Neural cell (in vitro differentiated cells): ENCODE measurements at regions not wholly inside any gene's neighbourhood (a gene's known extent, or its start where the extent isn't known, plus 50 kb on each side); places are given as distances from the start of the nearest gene placed in this dataset.

Experiments
- EP300 ChIP-seq: fragments of 450-650 bp; conservative IDR thresholded peaks from 2 replicates; pipeline ENCODE4 v1.6.1; 2014; ENCODE audit warnings: antibody characterized with exemption, mild to moderate bottlenecking, moderate library complexity; ENCODE audit not compliant: poor library complexity, severe bottlenecking
- RAD21 ChIP-seq: fragments of 450-650 bp; conservative IDR thresholded peaks from 2 replicates; pipeline ENCODE4 v1.6.1; 2014; ENCODE audit warnings: antibody characterized with exemption, mild to moderate bottlenecking, moderate library complexity
- TAF1 ChIP-seq: IDR thresholded peaks from 2 replicates; pipeline ENCODE4 v1.6.1; 2012; ENCODE audit warnings: low read depth
- TF ChIP-seq, protein P1 (sequence below): fragments of 450-650 bp; IDR thresholded peaks from 2 replicates; pipeline ENCODE4 v1.5.1; 2014; ENCODE audit warnings: antibody characterized with exemption, mild to moderate bottlenecking, moderate library complexity; ENCODE audit not compliant: poor library complexity, severe bottlenecking
- TF ChIP-seq, protein P2 (sequence below): IDR thresholded peaks from 2 replicates; pipeline ENCODE4 v1.6.1; 2012; ENCODE audit warnings: borderline replicate concordance

DNA sequence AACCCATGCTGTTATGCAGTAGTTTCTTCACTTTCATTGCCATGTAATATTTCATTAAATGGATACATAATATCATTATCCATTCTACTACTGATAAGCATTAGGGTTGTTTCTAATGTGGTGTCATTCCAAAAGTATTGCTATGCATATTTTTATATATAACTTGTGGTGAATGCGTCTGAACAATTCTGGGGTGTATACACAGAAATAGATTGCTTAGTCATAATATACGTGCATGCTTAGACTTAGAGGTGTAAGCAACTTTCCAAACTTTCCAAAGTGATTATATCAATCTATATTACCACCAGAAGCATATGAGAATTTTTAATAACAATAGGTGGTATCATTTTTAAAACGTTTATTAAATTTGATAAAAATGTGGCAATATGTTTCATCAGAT lies 540.9 kb downstream of the DSC3 start:
- no peak for TF ChIP-seq RAD21
- TF ChIP-seq, protein P1, sequence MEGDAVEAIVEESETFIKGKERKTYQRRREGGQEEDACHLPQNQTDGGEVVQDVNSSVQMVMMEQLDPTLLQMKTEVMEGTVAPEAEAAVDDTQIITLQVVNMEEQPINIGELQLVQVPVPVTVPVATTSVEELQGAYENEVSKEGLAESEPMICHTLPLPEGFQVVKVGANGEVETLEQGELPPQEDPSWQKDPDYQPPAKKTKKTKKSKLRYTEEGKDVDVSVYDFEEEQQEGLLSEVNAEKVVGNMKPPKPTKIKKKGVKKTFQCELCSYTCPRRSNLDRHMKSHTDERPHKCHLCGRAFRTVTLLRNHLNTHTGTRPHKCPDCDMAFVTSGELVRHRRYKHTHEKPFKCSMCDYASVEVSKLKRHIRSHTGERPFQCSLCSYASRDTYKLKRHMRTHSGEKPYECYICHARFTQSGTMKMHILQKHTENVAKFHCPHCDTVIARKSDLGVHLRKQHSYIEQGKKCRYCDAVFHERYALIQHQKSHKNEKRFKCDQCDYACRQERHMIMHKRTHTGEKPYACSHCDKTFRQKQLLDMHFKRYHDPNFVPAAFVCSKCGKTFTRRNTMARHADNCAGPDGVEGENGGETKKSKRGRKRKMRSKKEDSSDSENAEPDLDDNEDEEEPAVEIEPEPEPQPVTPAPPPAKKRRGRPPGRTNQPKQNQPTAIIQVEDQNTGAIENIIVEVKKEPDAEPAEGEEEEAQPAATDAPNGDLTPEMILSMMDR: no peak
- no peak for TF ChIP-seq EP300
- no peak for TF ChIP-seq TAF1
- TF ChIP-seq, protein P2, sequence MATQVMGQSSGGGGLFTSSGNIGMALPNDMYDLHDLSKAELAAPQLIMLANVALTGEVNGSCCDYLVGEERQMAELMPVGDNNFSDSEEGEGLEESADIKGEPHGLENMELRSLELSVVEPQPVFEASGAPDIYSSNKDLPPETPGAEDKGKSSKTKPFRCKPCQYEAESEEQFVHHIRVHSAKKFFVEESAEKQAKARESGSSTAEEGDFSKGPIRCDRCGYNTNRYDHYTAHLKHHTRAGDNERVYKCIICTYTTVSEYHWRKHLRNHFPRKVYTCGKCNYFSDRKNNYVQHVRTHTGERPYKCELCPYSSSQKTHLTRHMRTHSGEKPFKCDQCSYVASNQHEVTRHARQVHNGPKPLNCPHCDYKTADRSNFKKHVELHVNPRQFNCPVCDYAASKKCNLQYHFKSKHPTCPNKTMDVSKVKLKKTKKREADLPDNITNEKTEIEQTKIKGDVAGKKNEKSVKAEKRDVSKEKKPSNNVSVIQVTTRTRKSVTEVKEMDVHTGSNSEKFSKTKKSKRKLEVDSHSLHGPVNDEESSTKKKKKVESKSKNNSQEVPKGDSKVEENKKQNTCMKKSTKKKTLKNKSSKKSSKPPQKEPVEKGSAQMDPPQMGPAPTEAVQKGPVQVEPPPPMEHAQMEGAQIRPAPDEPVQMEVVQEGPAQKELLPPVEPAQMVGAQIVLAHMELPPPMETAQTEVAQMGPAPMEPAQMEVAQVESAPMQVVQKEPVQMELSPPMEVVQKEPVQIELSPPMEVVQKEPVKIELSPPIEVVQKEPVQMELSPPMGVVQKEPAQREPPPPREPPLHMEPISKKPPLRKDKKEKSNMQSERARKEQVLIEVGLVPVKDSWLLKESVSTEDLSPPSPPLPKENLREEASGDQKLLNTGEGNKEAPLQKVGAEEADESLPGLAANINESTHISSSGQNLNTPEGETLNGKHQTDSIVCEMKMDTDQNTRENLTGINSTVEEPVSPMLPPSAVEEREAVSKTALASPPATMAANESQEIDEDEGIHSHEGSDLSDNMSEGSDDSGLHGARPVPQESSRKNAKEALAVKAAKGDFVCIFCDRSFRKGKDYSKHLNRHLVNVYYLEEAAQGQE: no peak
